Liver (tissue), 3 donors: ENCODE measurements at regions not wholly inside any gene's neighbourhood (a gene's known extent, or its start where the extent isn't known, plus 50 kb on each side); places are given as distances from the start of the nearest gene placed in this dataset.

Experiments used
- ATF3 ChIP-seq: IDR thresholded peaks from 2 replicates; pipeline ENCODE4 v1.6.1; 2016; ENCODE audit warnings: antibody characterized with exemption
- GABPA ChIP-seq, 2 donors: IDR thresholded peaks in 1 of 2; conservative IDR thresholded peaks in 1 of 2; 2 replicates each; pipeline ENCODE4 v1.6.1; 2016; ENCODE audit warnings: antibody characterized with exemption in 2 of 2, mild to moderate bottlenecking in 1 of 2, moderate library complexity in 1 of 2
- HNF4A ChIP-seq, 2 donors: conservative IDR thresholded peaks; 2 replicates each; pipeline ENCODE4 v1.6.1; 2016; ENCODE audit warnings: antibody characterized with exemption in 2 of 2, mild to moderate bottlenecking in 2 of 2
- JUND ChIP-seq, 2 donors: IDR thresholded peaks; 2 replicates each; pipeline ENCODE4 v1.6.1; 2016; ENCODE audit warnings: antibody characterized with exemption in 2 of 2
- RAD21 ChIP-seq, 2 donors: IDR thresholded peaks; 2 replicates each; pipeline ENCODE4 v1.6.1; 2016; ENCODE audit warnings: antibody characterized with exemption in 2 of 2, mild to moderate bottlenecking in 2 of 2
- REST ChIP-seq: IDR thresholded peaks from 2 replicates; pipeline ENCODE4 v1.6.1; 2016; ENCODE audit warnings: antibody characterized with exemption, mild to moderate bottlenecking
- RXRA ChIP-seq, 2 donors: IDR thresholded peaks; 2 replicates each; pipeline ENCODE4 v1.6.1; 2017 to 2018; ENCODE audit warnings: antibody characterized with exemption in 2 of 2, mild to moderate bottlenecking in 1 of 2
- SP1 ChIP-seq: IDR thresholded peaks from 2 replicates; pipeline ENCODE4 v1.6.1; 2018; ENCODE audit warnings: antibody characterized with exemption, mild to moderate bottlenecking
- TAF1 ChIP-seq: conservative IDR thresholded peaks from 2 replicates; pipeline ENCODE4 v1.6.1; 2016; ENCODE audit warnings: antibody characterized with exemption, mild to moderate bottlenecking
- YY1 ChIP-seq: IDR thresholded peaks from 2 replicates; pipeline ENCODE4 v1.6.1; 2016; ENCODE audit warnings: antibody characterized with exemption, mild to moderate bottlenecking
- TF ChIP-seq, protein P1 (sequence below): fragments of 150-350 bp; IDR thresholded peaks from 2 replicates; pipeline ENCODE4 v1.5.1; 2017; ENCODE audit warnings: improper control_type of control experiment, low read depth, low read length; ENCODE audit not compliant: missing input control
- TF ChIP-seq, protein P2 (sequence below): IDR thresholded peaks from 2 replicates; pipeline ENCODE4 v1.6.1; 2016; ENCODE audit warnings: antibody characterized with exemption
- TF ChIP-seq, protein P3 (sequence below): IDR thresholded peaks from 2 replicates; pipeline ENCODE4 v1.6.1; 2016; ENCODE audit warnings: antibody characterized with exemption
- donor health status: healthy.
- donor health status: healthy.

DNA sequence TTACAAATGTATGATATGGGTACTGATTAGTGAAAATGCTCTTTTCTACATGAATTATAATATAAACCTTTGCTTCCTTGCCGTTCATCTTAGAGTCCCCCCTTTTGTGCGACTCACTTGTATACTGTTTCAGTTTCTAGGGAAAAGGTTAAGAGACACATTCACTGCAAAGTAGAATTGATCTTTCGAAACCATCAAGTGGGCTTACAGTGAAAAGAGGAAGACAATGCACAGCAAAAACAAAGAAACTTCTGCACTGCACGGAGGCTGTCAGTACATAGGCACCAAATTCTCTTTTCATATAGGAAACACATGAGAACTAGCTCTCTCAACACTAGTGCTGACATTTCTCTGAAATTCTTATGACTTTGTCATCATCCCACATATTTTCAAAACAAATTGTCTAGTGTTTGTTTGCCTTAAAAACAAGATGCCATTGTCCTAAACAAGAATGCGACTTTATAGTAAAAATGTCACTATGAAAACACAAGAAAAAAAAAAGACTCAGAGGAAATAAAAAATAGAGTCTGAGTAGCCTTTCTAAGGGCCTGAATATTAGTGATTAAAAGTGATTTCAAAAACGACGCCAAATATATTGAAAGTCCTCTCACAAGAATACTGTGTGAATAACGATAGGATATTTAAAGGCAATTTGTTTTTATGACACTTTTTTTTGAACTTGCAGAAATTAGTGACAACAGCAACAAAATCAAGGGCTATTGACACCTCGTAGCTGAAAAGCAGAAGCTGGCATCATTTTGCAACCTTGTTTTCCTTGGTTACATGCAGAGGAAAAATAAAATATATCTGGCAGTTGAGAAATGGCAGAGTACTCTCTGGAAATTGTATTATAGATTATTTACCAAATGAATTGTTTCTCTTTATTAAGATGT, 827.0 kb downstream of the BCL11A start:
- TF ChIP-seq TAF1 (no peak), ATF3 (no peak), RAD21 (IDR thresholded peaks at IDR 0.05) (no peak), HNF4A (conservative IDR thresholded peaks at IDR 0.05) (no peak), GABPA (IDR thresholded peaks at IDR 0.05 in 1 of 2, conservative IDR thresholded peaks at IDR 0.05 in 1 of 2) (no peak), REST (no peak), JUND (IDR thresholded peaks at IDR 0.05) (no peak), YY1 (no peak), SP1 (no peak), RXRA (IDR thresholded peaks at IDR 0.05) (no peak)
- TF ChIP-seq, protein P1, sequence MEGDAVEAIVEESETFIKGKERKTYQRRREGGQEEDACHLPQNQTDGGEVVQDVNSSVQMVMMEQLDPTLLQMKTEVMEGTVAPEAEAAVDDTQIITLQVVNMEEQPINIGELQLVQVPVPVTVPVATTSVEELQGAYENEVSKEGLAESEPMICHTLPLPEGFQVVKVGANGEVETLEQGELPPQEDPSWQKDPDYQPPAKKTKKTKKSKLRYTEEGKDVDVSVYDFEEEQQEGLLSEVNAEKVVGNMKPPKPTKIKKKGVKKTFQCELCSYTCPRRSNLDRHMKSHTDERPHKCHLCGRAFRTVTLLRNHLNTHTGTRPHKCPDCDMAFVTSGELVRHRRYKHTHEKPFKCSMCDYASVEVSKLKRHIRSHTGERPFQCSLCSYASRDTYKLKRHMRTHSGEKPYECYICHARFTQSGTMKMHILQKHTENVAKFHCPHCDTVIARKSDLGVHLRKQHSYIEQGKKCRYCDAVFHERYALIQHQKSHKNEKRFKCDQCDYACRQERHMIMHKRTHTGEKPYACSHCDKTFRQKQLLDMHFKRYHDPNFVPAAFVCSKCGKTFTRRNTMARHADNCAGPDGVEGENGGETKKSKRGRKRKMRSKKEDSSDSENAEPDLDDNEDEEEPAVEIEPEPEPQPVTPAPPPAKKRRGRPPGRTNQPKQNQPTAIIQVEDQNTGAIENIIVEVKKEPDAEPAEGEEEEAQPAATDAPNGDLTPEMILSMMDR, result no peak
- TF ChIP-seq, protein P2, sequence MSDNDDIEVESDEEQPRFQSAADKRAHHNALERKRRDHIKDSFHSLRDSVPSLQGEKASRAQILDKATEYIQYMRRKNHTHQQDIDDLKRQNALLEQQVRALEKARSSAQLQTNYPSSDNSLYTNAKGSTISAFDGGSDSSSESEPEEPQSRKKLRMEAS, result no peak
- TF ChIP-seq, protein P3, sequence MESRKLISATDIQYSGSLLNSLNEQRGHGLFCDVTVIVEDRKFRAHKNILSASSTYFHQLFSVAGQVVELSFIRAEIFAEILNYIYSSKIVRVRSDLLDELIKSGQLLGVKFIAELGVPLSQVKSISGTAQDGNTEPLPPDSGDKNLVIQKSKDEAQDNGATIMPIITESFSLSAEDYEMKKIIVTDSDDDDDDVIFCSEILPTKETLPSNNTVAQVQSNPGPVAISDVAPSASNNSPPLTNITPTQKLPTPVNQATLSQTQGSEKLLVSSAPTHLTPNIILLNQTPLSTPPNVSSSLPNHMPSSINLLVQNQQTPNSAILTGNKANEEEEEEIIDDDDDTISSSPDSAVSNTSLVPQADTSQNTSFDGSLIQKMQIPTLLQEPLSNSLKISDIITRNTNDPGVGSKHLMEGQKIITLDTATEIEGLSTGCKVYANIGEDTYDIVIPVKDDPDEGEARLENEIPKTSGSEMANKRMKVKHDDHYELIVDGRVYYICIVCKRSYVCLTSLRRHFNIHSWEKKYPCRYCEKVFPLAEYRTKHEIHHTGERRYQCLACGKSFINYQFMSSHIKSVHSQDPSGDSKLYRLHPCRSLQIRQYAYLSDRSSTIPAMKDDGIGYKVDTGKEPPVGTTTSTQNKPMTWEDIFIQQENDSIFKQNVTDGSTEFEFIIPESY, result no peak
